ENCODE measurements at regions not wholly inside any gene's neighbourhood (a gene's known extent, or its start where the extent isn't known, plus 50 kb on each side); places are given as distances from the start of the nearest gene placed in this dataset.
A peak's percentile ranks its signal among the peaks of the same experiment; 100 is the strongest.

GRCh38 chr2:2985020-2985419 lies 392.6 kb downstream of the EIPR1 start:
- no peak for DNase-seq

GRCh38 chr2:2981000-2981399 lies 396.6 kb downstream of the EIPR1 start:
- no peak for DNase-seq

- DNase-seq = peak in 2 of 3 experiments; percentile 35 to 86
Measured at GRCh38 chr2:2974982-2975381, 402.6 kb downstream of the EIPR1 start.

- no peak for DNase-seq
Measured at GRCh38 chr2:2960441-2961133, 417.0 kb downstream of the EIPR1 start.

- DNase-seq = peak in 2 of 3 experiments; percentile 17 to 70
Measured at GRCh38 chr2:2950403-2950952, 427.1 kb downstream of the EIPR1 start.

- DNase-seq = no peak
Measured at GRCh38 chr2:2947406-2947805, 430.2 kb downstream of the EIPR1 start.

- no peak for DNase-seq
Measured at GRCh38 chr2:2942906-2943305, 434.7 kb downstream of the EIPR1 start.

GRCh38 chr2:2942225-2942624 lies 435.4 kb downstream of the EIPR1 start:
- peak in 1 of 3 experiments; percentile 12 for DNase-seq

GRCh38 chr2:2941205-2941604 lies 436.4 kb downstream of the EIPR1 start:
- no peak for DNase-seq

GRCh38 chr2:2940702-2941101 lies 436.9 kb downstream of the EIPR1 start:
- DNase-seq = no peak

GRCh38 chr2:2940061-2940460 lies 437.6 kb downstream of the EIPR1 start:
- DNase-seq = no peak

- no peak for DNase-seq
Measured at GRCh38 chr2:2939078-2939795, 438.4 kb downstream of the EIPR1 start.

GRCh38 chr2:2938481-2938880 lies 439.1 kb downstream of the EIPR1 start:
- no peak for DNase-seq

GRCh38 chr2:2935445-2936149 lies 442.0 kb downstream of the EIPR1 start:
- no peak for DNase-seq

- no peak for DNase-seq
Measured at GRCh38 chr2:2933426-2933825, 444.2 kb downstream of the EIPR1 start.

- DNase-seq = no peak
Measured at GRCh38 chr2:2932692-2933305, 444.8 kb downstream of the EIPR1 start.

GRCh38 chr2:2932189-2932588 lies 445.4 kb downstream of the EIPR1 start:
- no peak for DNase-seq

- DNase-seq = no peak
Measured at GRCh38 chr2:2931318-2932075, 446.1 kb downstream of the EIPR1 start.

- DNase-seq = no peak
Measured at GRCh38 chr2:2930841-2931240, 446.8 kb downstream of the EIPR1 start.

GRCh38 chr2:2926858-2927175 lies 450.8 kb downstream of the EIPR1 start:
- no peak for DNase-seq

- DNase-seq = no peak
Measured at GRCh38 chr2:2926009-2926857, 451.4 kb downstream of the EIPR1 start.

GRCh38 chr2:2922156-2922555 lies 455.5 kb downstream of the EIPR1 start:
- no peak for DNase-seq

All from NCI-H1417 (cell line).